ENCODE measurements at regions not wholly inside any gene's neighbourhood (a gene's known extent, or its start where the extent isn't known, plus 50 kb on each side); places are given as distances from the start of the nearest gene placed in this dataset.

- TF ChIP-seq CEBPB (IDR thresholded peaks at IDR 0.05) (no peak), USF1 (IDR thresholded peaks at IDR 0.05) (no peak), CREB1 (IDR thresholded peaks at IDR 0.05; ENCODE audit: low read depth) (no peak), FOXM1 (IDR thresholded peaks at IDR 0.05; ENCODE audit: borderline replicate concordance, low read depth) (no peak), RAD21 (IDR thresholded peaks at IDR 0.05; ENCODE audit: low read depth) (no peak), NFIC (IDR thresholded peaks at IDR 0.05) (no peak), TEAD4 (IDR thresholded peaks at IDR 0.05) (no peak)
Measured at GRCh38 chr11:79864882-79865281, 424.1 kb upstream of the TENM4 start.

GRCh38 chr11:79860336-79860735 is 419.5 kb upstream of the TENM4 start:
- no peak for TF ChIP-seq TCF12 (IDR thresholded peaks at IDR 0.05; ENCODE audit: low read depth)

GRCh38 chr11:79857377-79858214 is 416.8 kb upstream of the TENM4 start:
- TF ChIP-seq MAX (IDR thresholded peaks at IDR 0.05) (no peak), TAF1 (IDR thresholded peaks at IDR 0.05; ENCODE audit: low read depth) (no peak), RAD21 (IDR thresholded peaks at IDR 0.05; ENCODE audit: low read depth) (no peak), EP300 (IDR thresholded peaks at IDR 0.05; ENCODE audit: borderline replicate concordance) (no peak), YY1 (IDR thresholded peaks at IDR 0.05; ENCODE audit: low read depth) (no peak), FOXM1 (IDR thresholded peaks at IDR 0.05; ENCODE audit: borderline replicate concordance, low read depth) (no peak), CREB1 (IDR thresholded peaks at IDR 0.05; ENCODE audit: low read depth) (no peak), CEBPB (IDR thresholded peaks at IDR 0.05) (no peak), REST (IDR thresholded peaks at IDR 0.05; ENCODE audit: low read depth) (no peak), TCF12 (IDR thresholded peaks at IDR 0.05; ENCODE audit: low read depth) (no peak), NFIC (IDR thresholded peaks at IDR 0.05) (no peak), EGR1 (IDR thresholded peaks at IDR 0.05) (no peak), TEAD4 (IDR thresholded peaks at IDR 0.05) (no peak), ZBTB7A (IDR thresholded peaks at IDR 0.05; ENCODE audit: low read depth) (no peak), USF1 (IDR thresholded peaks at IDR 0.05) (no peak)

- TF ChIP-seq FOXM1 (IDR thresholded peaks at IDR 0.05; ENCODE audit: borderline replicate concordance, low read depth) (no peak), CREB1 (IDR thresholded peaks at IDR 0.05; ENCODE audit: low read depth) (no peak), TAF1 (IDR thresholded peaks at IDR 0.05; ENCODE audit: low read depth) (no peak), USF1 (IDR thresholded peaks at IDR 0.05) (no peak), YY1 (IDR thresholded peaks at IDR 0.05; ENCODE audit: low read depth) (no peak), TCF12 (IDR thresholded peaks at IDR 0.05; ENCODE audit: low read depth) (no peak), MAX (IDR thresholded peaks at IDR 0.05) (no peak), NFIC (IDR thresholded peaks at IDR 0.05) (no peak), ZBTB7A (IDR thresholded peaks at IDR 0.05; ENCODE audit: low read depth) (no peak), CEBPB (IDR thresholded peaks at IDR 0.05) (no peak)
Measured at GRCh38 chr11:79852176-79852575, 411.3 kb upstream of the TENM4 start.

GRCh38 chr11:79845002-79845709 is 404.3 kb upstream of the TENM4 start:
- TF ChIP-seq REST (IDR thresholded peaks at IDR 0.05; ENCODE audit: low read depth) (no peak), ZBTB7A (IDR thresholded peaks at IDR 0.05; ENCODE audit: low read depth) (no peak), CEBPB (IDR thresholded peaks at IDR 0.05) (no peak), TAF1 (IDR thresholded peaks at IDR 0.05; ENCODE audit: low read depth) (no peak), MAX (IDR thresholded peaks at IDR 0.05) (no peak), EGR1 (IDR thresholded peaks at IDR 0.05) (no peak), FOXM1 (IDR thresholded peaks at IDR 0.05; ENCODE audit: borderline replicate concordance, low read depth) (no peak), EP300 (IDR thresholded peaks at IDR 0.05; ENCODE audit: borderline replicate concordance) (no peak), RAD21 (IDR thresholded peaks at IDR 0.05; ENCODE audit: low read depth) (no peak), YY1 (IDR thresholded peaks at IDR 0.05; ENCODE audit: low read depth) (no peak), CREB1 (IDR thresholded peaks at IDR 0.05; ENCODE audit: low read depth) (no peak), TEAD4 (IDR thresholded peaks at IDR 0.05) (no peak), USF1 (IDR thresholded peaks at IDR 0.05) (no peak), TCF12 (IDR thresholded peaks at IDR 0.05; ENCODE audit: low read depth) (no peak), NFIC (IDR thresholded peaks at IDR 0.05) (no peak)

Data from Ishikawa (cell line).